SU-DHL-6 (cell line): ENCODE measurements at regions not wholly inside any gene's neighbourhood (a gene's known extent, or its start where the extent isn't known, plus 50 kb on each side); places are given as distances from the start of the nearest gene placed in this dataset.
"Not testable (repeated sequence)": the region's sequence is repeated elsewhere in the genome, so short reads cannot be mapped to it uniquely, and the experiment has no call there.

Experiments
- H2AFZ ChIP-seq: fragments of 200-600 bp; sonication (generic); 2 replicates; pipeline ENCODE4 v1.6.1; 2014; ENCODE audit warnings: low read depth, mild to moderate bottlenecking, moderate library complexity, mixed read lengths, antibody characterized with exemption, low read length; ENCODE audit not compliant: severe bottlenecking
- H3F3A ChIP-seq: fragments of 200-600 bp; shearing (Covaris generic); 2 replicates; pipeline ENCODE4 v1.6.0; 2016; ENCODE audit warnings: antibody characterized with exemption, mild to moderate bottlenecking; ENCODE audit not compliant: insufficient read depth
- H3K27ac ChIP-seq: fragments of 200-600 bp; sonication (generic); 2 replicates; pipeline ENCODE4 v1.5.1; 2016; ENCODE audit warnings: low read depth, mild to moderate bottlenecking, low read length, moderate library complexity, mixed read lengths
- H3K27me3 ChIP-seq: fragments of 200-600 bp; sonication (generic), shearing (Covaris generic); 2 replicates; pipeline ENCODE4 v1.6.0; 2014; ENCODE audit warnings: mild to moderate bottlenecking, low read length
- H3K36me3 ChIP-seq: fragments of 200-600 bp; sonication (generic); 2 replicates; pipeline ENCODE4 v1.6.1; 2014; ENCODE audit warnings: mild to moderate bottlenecking, low read length, mixed read lengths
- H3K4me2 ChIP-seq: fragments of 300-600, 200-600 bp; shearing (Covaris generic), sonication (generic); 2 replicates; pipeline ENCODE4 v1.6.0; 2014; ENCODE audit warnings: low read length, low read depth, mild to moderate bottlenecking; ENCODE audit not compliant: poor library complexity, severe bottlenecking
- H3K4me3 ChIP-seq: fragments of 200-600 bp; sonication (generic); 2 replicates; pipeline ENCODE4 v1.5.1; 2014; ENCODE audit warnings: antibody characterized with exemption, low read length, mild to moderate bottlenecking, mixed read lengths; ENCODE audit not compliant: insufficient read depth, poor library complexity, severe bottlenecking
- H3K79me2 ChIP-seq: fragments of 200-600 bp; sonication (generic); 2 replicates; pipeline ENCODE4 v1.6.1; 2014; ENCODE audit warnings: mild to moderate bottlenecking, low read length, moderate library complexity; ENCODE audit not compliant: insufficient read depth
- H3K9ac ChIP-seq: fragments of 200-600 bp; sonication (generic); 2 replicates; pipeline ENCODE4 v1.7.0; 2014; ENCODE audit warnings: mild to moderate bottlenecking, low read length
- H3K9me2 ChIP-seq: fragments of 200-600 bp; sonication (generic); replicated peaks from 2 replicates; pipeline ENCODE4 v1.6.1; 2014; ENCODE audit warnings: low read length; ENCODE audit not compliant: insufficient read depth
- H3K9me3 ChIP-seq: fragments of 200-600 bp; sonication (generic); 2 replicates; pipeline ENCODE4 v1.6.1; 2014; ENCODE audit warnings: low read length, mixed read lengths; ENCODE audit not compliant: insufficient read depth
- H4K20me1 ChIP-seq: fragments of 200-600 bp; sonication (generic); 2 replicates; pipeline ENCODE4 v1.6.1; 2014; ENCODE audit warnings: low read depth, mild to moderate bottlenecking, antibody characterized with exemption, low read length, moderate library complexity, mixed read lengths
- EZH2phosphoT487 ChIP-seq: fragments of 200-600 bp; sonication (generic), shearing (Covaris generic); conservative IDR thresholded peaks from 2 replicates; pipeline ENCODE4 v1.6.1; 2018; ENCODE audit warnings: mild to moderate bottlenecking, antibody characterized with exemption, low read length, moderate library complexity, mixed read lengths
- TF ChIP-seq, protein P1 (sequence below): fragments of 200-600 bp; sonication (generic); IDR thresholded peaks from one replicate; pipeline ENCODE4 v1.5.1; 2017; ENCODE audit warnings: antibody characterized with exemption, mild to moderate bottlenecking, low read length, moderate library complexity; ENCODE audit not compliant: insufficient read depth, poor library complexity, severe bottlenecking

DNA sequence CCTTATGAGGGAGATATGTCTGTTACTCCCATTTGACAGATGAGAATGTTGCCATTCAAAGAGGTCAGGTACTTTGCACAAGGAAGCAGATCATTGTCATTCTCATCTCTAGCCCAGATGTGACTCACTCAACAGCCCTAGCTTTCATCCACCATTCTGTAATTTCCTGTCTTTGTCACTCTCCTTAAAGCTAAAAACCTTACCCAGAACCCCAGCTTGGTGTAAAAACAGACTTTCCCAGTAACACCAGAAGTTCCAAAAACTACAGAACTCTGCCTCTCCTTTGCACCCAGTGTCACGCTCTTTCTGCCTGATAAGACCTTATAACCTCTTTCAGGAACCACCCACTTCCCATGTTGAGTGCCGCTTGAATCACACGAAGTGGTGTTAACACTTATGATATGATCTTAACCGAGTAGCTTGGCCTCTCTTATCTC lies 89.1 kb upstream of the SP4 start:
- no peaks in the 10 kb centered on the region for H3K9me2 ChIP-seq
- peaks cover 3% of the 10 kb centered on the region; the same call in 1 of the 2 replicates for H3K27me3 ChIP-seq
- H3K27ac ChIP-seq = no peak overlapping the region
- H3K36me3 ChIP-seq = no peaks in the 10 kb centered on the region
- H3K4me2 ChIP-seq = no peak overlapping the region
- no peaks in the 10 kb centered on the region for H3K9me3 ChIP-seq
- H4K20me1 ChIP-seq = no peaks in the 10 kb centered on the region
- no peak overlapping the region for H3K4me3 ChIP-seq
- TF ChIP-seq, protein P1, sequence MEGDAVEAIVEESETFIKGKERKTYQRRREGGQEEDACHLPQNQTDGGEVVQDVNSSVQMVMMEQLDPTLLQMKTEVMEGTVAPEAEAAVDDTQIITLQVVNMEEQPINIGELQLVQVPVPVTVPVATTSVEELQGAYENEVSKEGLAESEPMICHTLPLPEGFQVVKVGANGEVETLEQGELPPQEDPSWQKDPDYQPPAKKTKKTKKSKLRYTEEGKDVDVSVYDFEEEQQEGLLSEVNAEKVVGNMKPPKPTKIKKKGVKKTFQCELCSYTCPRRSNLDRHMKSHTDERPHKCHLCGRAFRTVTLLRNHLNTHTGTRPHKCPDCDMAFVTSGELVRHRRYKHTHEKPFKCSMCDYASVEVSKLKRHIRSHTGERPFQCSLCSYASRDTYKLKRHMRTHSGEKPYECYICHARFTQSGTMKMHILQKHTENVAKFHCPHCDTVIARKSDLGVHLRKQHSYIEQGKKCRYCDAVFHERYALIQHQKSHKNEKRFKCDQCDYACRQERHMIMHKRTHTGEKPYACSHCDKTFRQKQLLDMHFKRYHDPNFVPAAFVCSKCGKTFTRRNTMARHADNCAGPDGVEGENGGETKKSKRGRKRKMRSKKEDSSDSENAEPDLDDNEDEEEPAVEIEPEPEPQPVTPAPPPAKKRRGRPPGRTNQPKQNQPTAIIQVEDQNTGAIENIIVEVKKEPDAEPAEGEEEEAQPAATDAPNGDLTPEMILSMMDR = no peak
- no peak for TF ChIP-seq EZH2phosphoT487
- no peaks in the 10 kb centered on the region for H3F3A ChIP-seq
- H2AFZ ChIP-seq = no peak overlapping the region
- H3K9ac ChIP-seq = no peak overlapping the region
- H3K79me2 ChIP-seq = no peaks in the 10 kb centered on the region

DNA sequence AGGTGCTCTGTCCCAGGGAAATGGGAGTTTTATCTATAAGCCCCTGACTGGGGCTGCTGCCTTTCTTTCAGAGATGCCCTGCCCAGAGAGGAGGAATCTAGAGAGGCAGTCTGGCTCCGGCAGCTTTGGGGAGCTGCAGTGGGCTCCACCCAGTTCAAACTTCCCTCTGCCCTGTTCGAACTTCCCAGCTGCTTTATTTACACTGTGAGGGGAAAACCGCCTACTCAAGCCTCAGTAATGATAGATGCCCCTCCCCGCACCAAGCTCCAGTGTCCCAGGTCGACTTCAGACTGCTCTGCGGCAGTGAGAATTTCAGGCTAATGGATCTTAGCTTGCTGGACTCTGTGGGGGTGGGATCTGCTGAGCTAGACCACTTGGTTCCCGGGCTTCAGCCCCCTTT lies 83.0 kb upstream of the SP4 start:
- H3K9me2 ChIP-seq, H3K9me3 ChIP-seq, H3K9ac ChIP-seq, H3K36me3 ChIP-seq, H3K27me3 ChIP-seq, H2AFZ ChIP-seq, H4K20me1 ChIP-seq, H3F3A ChIP-seq, H3K79me2 ChIP-seq, H3K4me3 ChIP-seq, H3K4me2 ChIP-seq, H3K27ac ChIP-seq: not testable (repeated sequence)

DNA sequence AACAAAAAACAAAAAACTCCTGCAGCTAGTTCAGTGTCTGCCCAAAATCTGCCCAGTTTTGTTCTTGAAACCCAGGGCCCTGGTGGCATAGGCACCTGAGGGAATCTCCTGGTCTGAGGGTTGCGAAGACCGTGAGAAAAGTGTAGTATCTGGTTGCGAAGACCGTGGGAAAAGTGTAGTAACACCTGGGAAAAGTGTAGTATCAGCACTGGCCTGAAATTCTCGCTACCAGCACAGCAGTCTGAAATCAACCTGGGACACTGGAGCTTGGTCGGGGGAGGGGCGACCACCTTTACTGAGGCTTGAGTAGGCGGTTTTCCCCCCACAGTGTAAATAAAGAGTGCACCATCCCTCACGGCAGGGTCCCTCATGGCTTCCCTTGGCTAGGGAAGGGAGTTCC lies 82.5 kb upstream of the SP4 start:
- Histone ChIP-seq H3K27ac (no peak overlapping the region), H4K20me1 (no peaks in the 10 kb centered on the region), H3K9me2 (no peaks in the 10 kb centered on the region), H3K9ac (no peak overlapping the region), H3K27me3 (no peaks in the 10 kb centered on the region), H3K79me2 (no peaks in the 10 kb centered on the region), H3K36me3 (no peaks in the 10 kb centered on the region), H3K4me3 (no peak overlapping the region), H3F3A (no peaks in the 10 kb centered on the region), H2AFZ (no peak overlapping the region), H3K9me3 (no peaks in the 10 kb centered on the region), H3K4me2 (no peak overlapping the region)
- no peak for TF ChIP-seq EZH2phosphoT487
- TF ChIP-seq, protein P1 = no peak

DNA sequence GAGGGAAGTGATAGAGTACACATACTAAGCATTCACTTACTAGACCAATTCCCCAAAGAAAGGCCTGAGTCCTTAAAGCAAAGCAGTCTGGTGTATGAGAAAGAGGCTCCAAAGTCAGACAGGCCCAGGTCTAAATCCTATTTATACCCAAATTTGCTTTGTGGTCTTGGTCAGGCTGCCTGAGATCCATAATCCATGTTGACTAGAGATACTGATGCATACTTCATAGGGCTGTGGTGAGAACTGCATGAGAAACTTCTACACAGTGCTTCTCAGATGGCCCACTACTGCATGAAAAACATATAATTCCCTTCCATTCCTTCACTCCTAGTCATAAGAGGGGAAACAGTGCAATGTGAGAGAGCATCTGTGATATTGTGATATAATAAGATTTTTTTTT lies 81.6 kb upstream of the SP4 start:
- no peaks in the 10 kb centered on the region for H3K27me3 ChIP-seq
- TF ChIP-seq, protein P1 = no peak
- no peak for TF ChIP-seq EZH2phosphoT487
- no peaks in the 10 kb centered on the region for H3K79me2 ChIP-seq
- no peak overlapping the region for H3K9ac ChIP-seq
- no peak overlapping the region for H3K4me2 ChIP-seq
- no peaks in the 10 kb centered on the region for H3F3A ChIP-seq
- no peaks in the 10 kb centered on the region for H3K36me3 ChIP-seq
- no peak overlapping the region for H2AFZ ChIP-seq
- H4K20me1 ChIP-seq = no peaks in the 10 kb centered on the region
- no peak overlapping the region for H3K27ac ChIP-seq
- no peak overlapping the region for H3K4me3 ChIP-seq
- H3K9me3 ChIP-seq = no peaks in the 10 kb centered on the region
- no peaks in the 10 kb centered on the region for H3K9me2 ChIP-seq
